Thyroid gland (tissue), 4 donors: ENCODE measurements at regions not wholly inside any gene's neighbourhood (a gene's known extent, or its start where the extent isn't known, plus 50 kb on each side); places are given as distances from the start of the nearest gene placed in this dataset.

Experiments used
- POLR2A ChIP-seq, 2 donors: fragments of 450-650 bp; IDR thresholded peaks; one replicate each; pipeline ENCODE4 v1.6.1; 2017; ENCODE audit warnings: antibody characterized with exemption in 2 of 2, mild to moderate bottlenecking in 2 of 2, moderate library complexity in 1 of 2
- TF ChIP-seq, protein P1 (sequence below), 6 experiments: fragments of 200-600 bp in 3 of 6; fragments of 450-650 bp in 3 of 6; sonication (generic) in 3 of 6; IDR thresholded peaks; one replicate each; pipeline ENCODE4 v1.5.1; 2016 to 2019; ENCODE audit warnings: antibody characterized with exemption in 6 of 6, mild to moderate bottlenecking in 2 of 6, inconsistent platforms in 1 of 6, moderate library complexity in 1 of 6

DNA sequence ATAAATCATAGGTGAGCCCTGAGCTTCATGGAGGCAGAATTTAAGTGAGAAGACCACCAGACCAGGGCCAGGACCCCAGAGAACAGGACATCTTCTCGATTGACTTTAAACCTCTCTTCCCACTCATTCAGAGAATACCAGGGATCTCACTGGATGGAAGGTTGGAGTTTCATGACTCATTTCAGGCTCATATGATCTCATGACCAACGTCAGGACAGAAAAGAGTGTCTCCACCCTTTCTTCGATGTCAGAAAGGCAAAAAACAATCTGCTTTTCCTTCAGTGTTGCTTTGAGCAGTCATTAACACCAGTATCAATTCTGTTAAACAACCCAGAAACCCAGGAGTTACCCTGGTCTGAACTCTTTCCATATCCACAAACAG lies 361.0 kb downstream of the KLF12 start:
- TF ChIP-seq, protein P1, sequence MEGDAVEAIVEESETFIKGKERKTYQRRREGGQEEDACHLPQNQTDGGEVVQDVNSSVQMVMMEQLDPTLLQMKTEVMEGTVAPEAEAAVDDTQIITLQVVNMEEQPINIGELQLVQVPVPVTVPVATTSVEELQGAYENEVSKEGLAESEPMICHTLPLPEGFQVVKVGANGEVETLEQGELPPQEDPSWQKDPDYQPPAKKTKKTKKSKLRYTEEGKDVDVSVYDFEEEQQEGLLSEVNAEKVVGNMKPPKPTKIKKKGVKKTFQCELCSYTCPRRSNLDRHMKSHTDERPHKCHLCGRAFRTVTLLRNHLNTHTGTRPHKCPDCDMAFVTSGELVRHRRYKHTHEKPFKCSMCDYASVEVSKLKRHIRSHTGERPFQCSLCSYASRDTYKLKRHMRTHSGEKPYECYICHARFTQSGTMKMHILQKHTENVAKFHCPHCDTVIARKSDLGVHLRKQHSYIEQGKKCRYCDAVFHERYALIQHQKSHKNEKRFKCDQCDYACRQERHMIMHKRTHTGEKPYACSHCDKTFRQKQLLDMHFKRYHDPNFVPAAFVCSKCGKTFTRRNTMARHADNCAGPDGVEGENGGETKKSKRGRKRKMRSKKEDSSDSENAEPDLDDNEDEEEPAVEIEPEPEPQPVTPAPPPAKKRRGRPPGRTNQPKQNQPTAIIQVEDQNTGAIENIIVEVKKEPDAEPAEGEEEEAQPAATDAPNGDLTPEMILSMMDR (IDR thresholded peaks at IDR 0.05), result no peak
- TF ChIP-seq POLR2A (IDR thresholded peaks at IDR 0.05), result no peak
